ENCODE measurements at regions not wholly inside any gene's neighbourhood (a gene's known extent, or its start where the extent isn't known, plus 50 kb on each side); places are given as distances from the start of the nearest gene placed in this dataset.

- no peak for DNase-seq
Observed at GRCh38 chr12:88985011-88985410, 367.3 kb downstream of the DUSP6 start.

GRCh38 chr12:88982694-88983093, 369.6 kb downstream of the DUSP6 start:
- DNase-seq, result no peak

- no peak for DNase-seq
Observed at GRCh38 chr12:88977115-88977514, 375.2 kb downstream of the DUSP6 start.

- DNase-seq, result no peak
Observed at GRCh38 chr12:88973998-88974397, 378.3 kb downstream of the DUSP6 start.

- no peak for DNase-seq
Observed at GRCh38 chr12:88970740-88971139, 381.6 kb downstream of the DUSP6 start.

- DNase-seq, result no peak
Observed at GRCh38 chr12:88969127-88969526, 383.2 kb downstream of the DUSP6 start.

GRCh38 chr12:88960213-88960878, 380.1 kb upstream of the KITLG start:
- no peak for DNase-seq

GRCh38 chr12:88958946-88959345, 378.7 kb upstream of the KITLG start:
- no peak for DNase-seq

- DNase-seq, result no peak
Observed at GRCh38 chr12:88958153-88958552, 377.9 kb upstream of the KITLG start.

- no peak for DNase-seq
Observed at GRCh38 chr12:88957358-88957757, 377.1 kb upstream of the KITLG start.

GRCh38 chr12:88955531-88955930, 375.3 kb upstream of the KITLG start:
- no peak for DNase-seq

- no peak for DNase-seq
Observed at GRCh38 chr12:88953029-88953586, 372.8 kb upstream of the KITLG start.

GRCh38 chr12:88952562-88952942, 372.3 kb upstream of the KITLG start:
- no peak for DNase-seq

- DNase-seq, result no peak
Observed at GRCh38 chr12:88951860-88952561, 371.7 kb upstream of the KITLG start.

GRCh38 chr12:88951177-88951576, 370.9 kb upstream of the KITLG start:
- no peak for DNase-seq

GRCh38 chr12:88947486-88948043, 367.3 kb upstream of the KITLG start:
- no peak for DNase-seq

- no peak for DNase-seq
Observed at GRCh38 chr12:88946372-88946997, 366.2 kb upstream of the KITLG start.

GRCh38 chr12:88945051-88945732, 364.9 kb upstream of the KITLG start:
- no peak for DNase-seq

GRCh38 chr12:88944397-88944796, 364.1 kb upstream of the KITLG start:
- no peak for DNase-seq

GRCh38 chr12:88940854-88941253, 360.6 kb upstream of the KITLG start:
- no peak for DNase-seq

- no peak for DNase-seq
Observed at GRCh38 chr12:88935856-88936255, 355.6 kb upstream of the KITLG start.

- DNase-seq, result no peak
Observed at GRCh38 chr12:88934163-88934747, 354.0 kb upstream of the KITLG start.

- DNase-seq, result no peak
Observed at GRCh38 chr12:88932457-88932856, 352.2 kb upstream of the KITLG start.
